HuH-7 (cell line): ENCODE measurements at regions not wholly inside any gene's neighbourhood (a gene's known extent, or its start where the extent isn't known, plus 50 kb on each side); places are given as distances from the start of the nearest gene placed in this dataset.
"Not testable (repeated sequence)": the region's sequence is repeated elsewhere in the genome, so short reads cannot be mapped to it uniquely, and the experiment has no call there.

Experiments used
- DNase-seq: peaks from one replicate; pipeline ENCODE4 v3.0.0; 2011; ENCODE audit warnings: low spot score

DNA sequence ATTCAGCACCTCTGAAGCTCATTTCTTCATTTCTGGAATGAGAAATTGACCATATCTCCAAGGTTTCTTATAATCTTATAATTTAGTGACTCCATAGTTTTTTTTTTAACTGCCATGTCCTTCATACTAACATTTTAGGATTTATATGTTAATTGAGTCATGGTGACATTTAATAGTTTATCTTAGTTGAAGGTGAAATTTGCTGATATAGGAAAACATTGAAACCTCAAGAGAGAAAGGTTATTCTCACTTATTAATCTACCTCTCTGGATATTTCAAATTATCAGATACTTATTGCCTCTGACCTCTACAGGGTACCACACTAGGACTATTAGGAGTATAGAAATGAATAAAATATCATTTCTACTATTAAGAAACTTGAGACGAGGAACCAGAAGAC, 499.0 kb downstream of the NUP35 start:
- DNase-seq: no peak

GRCh38 chr2:183630964-183631363, 506.7 kb downstream of the NUP35 start:
- DNase-seq: no peak

GRCh38 chr2:183656121-183656520, 531.9 kb downstream of the NUP35 start:
- DNase-seq: no peak

DNA sequence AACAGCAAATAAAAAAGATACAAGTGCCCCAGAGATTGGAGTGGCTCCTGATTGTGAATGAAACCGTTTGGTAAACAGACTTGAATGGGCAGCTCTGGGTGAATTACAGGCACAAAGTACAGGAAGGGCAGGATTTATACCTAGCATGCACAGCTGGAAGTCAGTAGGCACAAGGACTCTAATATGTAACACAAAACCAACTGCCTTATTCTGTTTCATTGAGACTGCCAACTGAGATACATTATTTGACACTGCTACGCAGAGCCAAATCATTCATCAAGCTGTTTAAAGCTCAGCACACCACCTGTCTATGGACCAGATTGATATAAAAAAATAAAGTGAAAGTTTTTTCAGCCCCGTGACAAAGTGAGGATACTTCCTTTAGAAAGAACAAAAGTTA, 541.2 kb downstream of the NUP35 start:
- DNase-seq: no peak

DNA sequence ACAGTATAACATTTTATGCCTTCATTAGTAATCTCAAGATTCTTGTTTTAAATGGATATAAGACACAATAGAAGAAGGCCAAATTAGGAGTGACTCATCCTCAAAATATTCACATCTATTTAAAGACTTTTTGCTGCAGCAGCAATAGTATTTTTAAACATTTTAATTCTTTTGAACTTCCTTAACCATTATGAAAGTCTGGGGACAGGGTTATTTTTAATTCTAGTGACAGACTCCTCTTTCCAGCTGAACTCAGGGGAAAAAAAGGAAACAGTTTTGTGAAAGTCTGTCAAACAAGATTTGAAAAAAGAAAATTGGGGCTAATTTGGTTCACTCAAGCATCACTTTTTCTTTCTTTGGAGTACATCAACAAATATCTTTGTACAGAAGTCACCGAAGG, 541.8 kb downstream of the NUP35 start:
- DNase-seq: no peak

DNA sequence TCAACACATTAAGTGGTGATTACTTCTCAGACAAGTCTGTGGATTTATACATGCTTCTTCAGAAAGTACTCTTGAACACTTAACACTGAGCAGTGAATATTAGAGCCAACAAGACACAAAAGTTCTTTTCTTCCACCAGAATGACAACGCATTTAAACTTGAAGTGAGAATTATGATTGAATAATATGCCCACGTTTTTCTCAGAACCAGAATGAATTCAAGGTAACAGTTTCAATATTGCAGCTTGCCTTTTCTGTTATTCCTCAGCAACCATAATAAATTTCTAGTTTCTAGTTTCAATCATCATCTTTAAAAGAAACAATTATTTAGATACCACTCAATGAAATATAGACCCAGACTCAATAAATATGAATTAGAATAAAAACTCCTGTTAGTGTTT, 547.0 kb downstream of the NUP35 start:
- DNase-seq: no peak

DNA sequence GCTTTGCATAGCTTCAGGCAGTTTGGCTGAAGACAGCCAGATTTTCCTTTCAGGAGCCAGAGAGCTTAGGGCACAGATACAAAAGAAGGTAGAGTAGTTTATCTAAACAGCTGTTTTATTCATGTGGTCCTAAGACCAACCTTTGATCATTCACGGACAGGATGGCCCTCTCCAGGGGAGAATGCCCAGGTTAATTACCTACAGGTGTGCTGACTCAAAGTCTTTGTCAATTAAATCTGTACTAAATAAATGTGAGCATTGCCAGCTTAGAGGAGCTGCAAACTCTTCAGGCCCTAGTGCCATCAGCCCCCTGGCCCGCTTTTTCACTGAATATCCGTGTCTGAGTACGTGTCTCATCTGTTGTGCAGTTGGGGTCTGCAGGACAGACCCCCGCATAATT, 554.7 kb downstream of the NUP35 start:
- no peak for DNase-seq

- no peak for DNase-seq
Observed at GRCh38 chr2:183680573-183680972, 556.3 kb downstream of the NUP35 start.

GRCh38 chr2:183684686-183685085, 560.4 kb downstream of the NUP35 start:
- no peak for DNase-seq

GRCh38 chr2:183696028-183696427, 571.8 kb downstream of the NUP35 start:
- no peak for DNase-seq

DNA sequence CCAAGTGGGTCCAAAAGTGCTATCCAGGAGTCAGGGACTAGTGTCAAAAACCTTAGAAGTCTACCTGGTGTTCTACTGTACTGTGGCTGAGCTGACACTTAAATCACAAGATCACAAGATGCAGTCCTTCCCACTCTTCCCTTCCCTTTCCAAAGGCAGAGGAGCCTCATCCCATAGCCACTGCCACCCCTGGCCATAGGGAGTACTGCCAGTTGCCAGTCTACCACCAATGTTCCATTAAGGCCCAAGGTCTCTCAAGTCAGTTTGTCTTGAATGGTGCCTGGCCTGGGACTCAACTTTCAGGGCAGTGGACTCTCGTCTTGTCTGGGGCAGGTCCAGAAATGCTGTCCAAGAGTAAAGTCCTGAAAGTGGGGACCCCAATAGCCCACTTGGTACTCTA, 585.6 kb downstream of the NUP35 start:
- no peak for DNase-seq

GRCh38 chr2:183718246-183718645, 594.0 kb downstream of the NUP35 start:
- DNase-seq: no peak

DNA sequence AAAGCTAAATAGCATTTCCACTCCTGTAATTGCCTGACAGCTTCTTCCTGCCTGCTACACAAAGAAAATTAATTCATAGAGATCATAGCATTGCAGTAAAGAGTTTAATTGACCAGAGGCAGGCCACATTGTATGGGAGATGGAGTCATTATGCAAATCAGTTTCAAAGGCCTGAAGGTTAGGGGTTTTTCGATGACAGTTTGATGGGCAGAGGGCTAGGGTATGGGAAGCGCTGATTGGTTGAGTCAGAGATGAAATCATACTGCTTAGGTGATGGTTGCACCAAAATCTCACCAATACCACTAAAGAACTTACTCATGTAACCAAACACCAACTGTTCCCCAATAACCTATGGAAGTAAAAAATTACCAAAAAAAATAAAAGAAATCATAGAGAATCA, 599.0 kb downstream of the NUP35 start:
- no peak for DNase-seq

GRCh38 chr2:183729380-183729779, 605.1 kb downstream of the NUP35 start:
- DNase-seq: no peak

DNA sequence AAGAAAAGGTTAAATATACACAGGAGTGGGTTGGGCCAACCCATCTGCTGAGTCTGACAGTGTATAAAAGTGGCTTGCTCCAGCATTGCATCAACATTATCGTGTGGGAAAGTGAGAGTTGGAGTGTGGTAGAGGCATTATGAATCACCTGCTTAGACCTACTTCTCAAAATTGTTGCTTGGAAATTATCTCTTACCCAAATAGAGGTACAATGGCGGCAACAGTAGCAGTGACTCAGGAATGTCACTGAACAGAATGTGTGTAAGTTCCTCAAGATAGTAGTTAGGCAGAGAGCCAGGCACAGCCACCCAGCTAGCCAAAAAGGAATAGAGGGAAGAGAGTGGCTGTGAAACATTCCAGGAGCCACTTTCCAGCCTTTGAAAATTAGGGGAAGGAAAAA, 616.0 kb downstream of the NUP35 start:
- no peak for DNase-seq

- DNase-seq: no peak
Observed at GRCh38 chr2:183752571-183752970, 628.3 kb downstream of the NUP35 start.

GRCh38 chr2:183759033-183759432, 634.8 kb downstream of the NUP35 start:
- no peak for DNase-seq

DNA sequence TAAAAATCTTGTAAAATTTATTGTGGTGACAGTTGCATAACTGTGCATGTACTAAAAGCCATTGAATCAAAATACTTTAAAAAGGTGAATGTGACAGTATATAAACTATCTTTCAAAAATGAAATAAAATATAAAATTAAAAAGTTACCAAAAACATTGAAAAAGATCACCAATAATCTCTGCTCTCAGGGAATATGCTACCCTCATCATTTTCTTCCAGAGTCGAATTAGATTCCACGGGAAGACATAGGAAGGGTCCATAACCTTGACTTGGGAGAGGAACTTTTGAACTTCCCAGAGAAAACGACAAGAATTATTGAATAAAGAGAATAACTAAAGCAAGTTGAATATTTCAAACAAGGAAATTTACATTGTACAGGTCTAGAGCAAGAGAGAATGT, 649.5 kb downstream of the NUP35 start:
- no peak for DNase-seq

- no peak for DNase-seq
Observed at GRCh38 chr2:183780072-183780471, 655.8 kb downstream of the NUP35 start.

- no peak for DNase-seq
Observed at GRCh38 chr2:183782436-183782835, 658.2 kb downstream of the NUP35 start.

DNA sequence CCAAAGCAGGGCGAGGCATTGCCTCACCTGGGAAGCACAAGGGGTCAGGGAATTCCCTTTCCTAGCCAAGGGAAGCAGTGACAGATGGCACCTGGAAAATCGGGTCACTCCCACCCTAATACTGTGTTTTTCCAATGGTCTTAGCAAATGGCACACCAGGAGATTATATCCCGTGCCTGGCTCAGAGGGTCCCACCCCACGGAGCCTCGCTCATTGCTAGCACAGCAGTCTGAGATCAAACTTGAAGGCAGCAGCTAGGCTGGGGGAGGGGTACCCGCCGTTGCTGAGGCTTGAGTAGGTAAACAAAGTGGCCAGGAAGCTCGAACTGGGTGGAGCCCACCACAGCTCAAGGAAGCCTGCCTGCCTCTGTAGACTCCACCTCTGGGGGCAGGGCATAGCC, 664.6 kb downstream of the NUP35 start:
- DNase-seq: not testable (repeated sequence)

- not testable (repeated sequence) for DNase-seq
Observed at GRCh38 chr2:183792165-183792924, 668.1 kb downstream of the NUP35 start.

- no peak for DNase-seq
Observed at GRCh38 chr2:183798535-183798934, 674.3 kb downstream of the NUP35 start.

DNA sequence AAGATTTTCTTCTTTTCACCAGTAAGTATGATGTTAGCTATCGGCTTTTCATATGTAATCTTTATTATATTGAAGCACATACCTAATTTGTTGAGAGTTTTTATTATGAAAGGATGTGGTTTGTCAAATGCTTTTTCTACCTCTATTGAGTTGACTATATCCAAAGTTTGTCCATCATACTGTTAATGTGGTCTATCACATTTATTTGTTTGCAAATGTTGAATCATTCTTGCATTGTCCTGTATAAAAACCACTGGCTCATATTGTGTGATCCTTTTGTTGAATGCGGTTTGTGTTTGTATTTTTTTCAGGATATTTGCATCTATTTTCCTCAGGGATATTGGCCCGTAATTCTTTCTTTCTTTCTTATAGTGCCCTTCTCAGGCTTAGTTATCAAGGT, 675.5 kb downstream of the NUP35 start:
- no peak for DNase-seq
